IPS DF 19.7 (cell line): ENCODE measurements at regions not wholly inside any gene's neighbourhood (a gene's known extent, or its start where the extent isn't known, plus 50 kb on each side); places are given as distances from the start of the nearest gene placed in this dataset.

Experiments used
- DNase-seq: peaks from one replicate; pipeline ENCODE4 v3.0.0-alpha.2; 2013; ENCODE audit warnings: low read depth, low spot score

DNA sequence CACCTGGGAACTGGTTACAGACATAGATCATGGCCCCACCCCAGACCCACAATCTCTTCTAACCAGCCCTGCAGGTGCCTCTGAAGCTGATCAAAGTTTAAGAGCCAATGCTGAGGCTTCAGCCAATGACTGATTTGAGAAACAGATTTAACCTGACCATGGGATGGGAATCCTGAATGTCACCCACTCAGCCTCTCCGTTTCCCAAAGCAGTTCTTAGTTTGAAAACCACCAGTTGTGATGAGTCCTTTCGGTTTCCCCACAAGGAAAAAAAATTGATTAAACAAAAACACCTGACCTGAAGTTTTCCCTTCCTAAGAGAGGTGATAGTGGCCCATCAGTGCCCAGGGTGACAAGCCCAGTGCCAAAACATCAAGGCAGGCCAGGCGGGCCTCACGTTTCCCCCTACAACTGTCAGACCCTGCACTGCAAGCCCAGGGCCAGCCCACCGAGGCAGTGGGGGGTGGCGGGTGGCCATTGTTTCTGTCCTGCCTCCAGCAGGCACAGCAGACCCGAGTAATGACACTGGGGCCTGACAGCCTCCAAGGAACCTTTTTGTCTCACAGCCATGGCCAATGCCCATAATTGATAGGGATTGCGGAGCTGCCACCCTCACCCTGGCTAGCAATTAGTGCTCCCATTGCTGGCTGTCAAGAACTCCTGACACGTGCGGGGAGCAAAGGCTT is 75.4 kb upstream of the ZMIZ1 start:
- DNase-seq, result no peak

DNA sequence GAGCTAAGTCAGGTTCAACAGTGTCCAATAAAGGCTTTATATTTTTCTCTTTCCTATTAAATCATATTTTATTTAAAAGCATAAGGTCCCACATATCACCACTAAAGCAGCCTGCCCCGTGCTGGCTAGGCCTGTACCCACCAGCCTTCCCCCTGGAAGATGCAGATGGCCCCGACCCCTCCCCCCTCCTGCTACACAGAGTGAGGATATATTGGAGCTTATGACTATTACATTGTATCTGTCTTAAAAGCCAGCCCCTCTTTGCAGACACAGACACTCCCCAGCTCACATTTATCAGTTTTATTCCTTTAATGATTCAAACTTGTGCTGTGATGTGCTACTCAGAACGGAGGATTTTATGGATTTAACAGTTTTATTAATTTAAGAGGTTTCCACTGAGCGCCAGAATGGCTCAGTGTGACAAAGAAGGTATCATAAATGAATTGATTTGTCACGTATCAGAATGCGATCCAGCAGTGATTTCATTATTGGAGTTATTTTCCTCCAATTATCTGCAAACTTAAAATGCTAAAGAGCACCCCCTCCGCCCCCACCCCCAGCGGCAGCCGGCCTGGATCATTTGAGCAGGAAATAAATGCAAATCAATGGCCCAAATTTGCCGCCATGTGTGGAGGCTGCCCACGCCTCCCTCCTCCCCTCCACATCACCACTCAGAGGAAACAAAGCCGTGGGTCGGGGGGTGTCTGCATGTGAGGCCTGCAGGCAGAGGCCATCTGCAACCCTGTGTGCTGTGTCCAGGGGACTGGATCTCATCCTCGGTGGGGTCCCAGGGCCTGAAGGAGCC is 72.6 kb upstream of the ZMIZ1 start:
- no peak for DNase-seq

- no peak for DNase-seq
These were observed 72.0 kb upstream of the ZMIZ1 start for GRCh38 chr10:78996792-78997129.

DNA sequence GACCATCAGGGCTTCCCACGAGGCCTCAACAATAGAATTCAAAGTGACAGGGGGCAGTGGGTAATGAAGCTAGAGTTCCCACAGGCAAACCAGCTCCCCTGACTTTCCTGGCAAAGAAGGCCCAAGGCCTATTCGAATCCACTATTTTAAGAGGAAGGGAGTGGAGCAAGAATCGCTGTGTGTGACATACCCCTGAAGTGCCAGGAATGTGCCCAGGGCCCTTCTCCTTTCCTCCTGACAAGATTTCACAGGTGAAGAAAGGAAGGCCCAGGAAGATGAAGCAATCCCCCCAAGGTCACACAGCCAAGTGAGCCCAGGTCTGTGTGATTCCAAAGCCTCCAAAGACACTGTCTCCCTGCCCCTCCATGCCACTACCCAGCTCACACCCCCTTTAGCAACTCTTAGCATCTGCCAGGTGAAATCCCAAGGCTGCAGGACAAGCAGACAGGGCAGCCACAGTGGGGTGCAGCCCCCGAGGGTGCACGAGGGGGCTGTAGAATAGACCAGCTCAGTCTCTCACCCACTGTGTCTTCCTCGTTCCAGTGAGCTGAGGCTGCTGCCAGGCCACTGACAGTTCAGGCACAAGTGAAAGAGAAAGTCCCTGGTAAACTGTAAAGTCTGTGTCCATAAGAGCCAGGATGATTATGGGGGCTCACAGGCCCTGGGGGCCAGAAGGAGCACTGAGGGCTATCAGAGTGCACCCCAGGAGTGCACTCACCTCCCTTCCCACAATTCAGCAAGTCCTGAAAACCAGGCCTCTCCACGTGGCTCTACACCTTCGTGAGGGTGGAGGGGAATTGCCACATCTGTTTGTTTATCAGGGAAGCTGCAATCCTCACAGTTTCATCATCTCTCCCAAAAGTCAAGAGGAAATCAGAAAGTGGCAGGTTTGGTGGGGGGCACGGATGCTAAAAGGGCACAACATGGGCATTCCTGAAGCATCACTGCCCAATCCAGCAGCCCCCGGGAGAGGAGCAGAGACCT is 70.8 kb upstream of the ZMIZ1 start:
- no peak for DNase-seq

- no peak for DNase-seq
These were observed 67.5 kb upstream of the ZMIZ1 start for GRCh38 chr10:79001082-79001885.

DNA sequence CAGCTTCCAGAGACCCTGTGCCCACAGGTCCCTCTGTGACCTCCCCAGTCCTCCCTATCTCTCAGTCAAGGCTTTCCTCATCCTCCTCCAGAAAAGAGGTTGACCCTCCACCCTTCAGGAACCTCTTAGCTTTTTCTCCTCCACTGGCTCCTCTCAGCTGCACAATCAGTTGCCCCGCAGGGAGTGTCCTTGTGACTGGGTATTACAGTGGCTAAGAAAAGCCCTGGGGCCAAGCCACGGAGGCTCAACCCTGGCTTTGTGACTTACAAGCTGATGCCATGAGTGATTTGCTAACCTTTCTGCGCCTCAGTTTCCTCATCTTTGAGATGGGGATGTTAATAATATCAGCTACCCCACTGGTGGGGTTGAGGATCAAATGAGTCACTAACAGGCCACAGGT is 66.4 kb upstream of the ZMIZ1 start:
- no peak for DNase-seq

GRCh38 chr10:79003183-79004100 is 65.3 kb upstream of the ZMIZ1 start:
- DNase-seq, result no peak

DNA sequence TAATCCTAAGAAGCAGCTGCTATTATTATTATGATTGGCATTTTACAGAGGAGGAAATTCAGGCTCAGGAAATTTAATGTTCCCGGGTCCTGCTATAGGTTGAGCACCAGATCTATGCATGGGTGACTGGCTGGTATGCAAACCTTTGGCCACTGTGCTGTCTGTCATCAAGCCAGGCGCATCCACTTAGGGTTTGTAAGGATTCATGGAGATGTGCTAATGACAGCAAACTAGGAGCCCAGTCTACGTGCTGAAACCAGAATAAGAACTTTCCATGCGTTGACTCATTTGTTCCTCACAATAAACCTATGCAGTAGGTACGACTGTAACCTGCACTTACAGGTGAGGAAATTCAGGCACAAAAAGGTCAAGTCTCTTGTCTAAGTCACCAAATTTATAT is 64.5 kb upstream of the ZMIZ1 start:
- no peak for DNase-seq

DNA sequence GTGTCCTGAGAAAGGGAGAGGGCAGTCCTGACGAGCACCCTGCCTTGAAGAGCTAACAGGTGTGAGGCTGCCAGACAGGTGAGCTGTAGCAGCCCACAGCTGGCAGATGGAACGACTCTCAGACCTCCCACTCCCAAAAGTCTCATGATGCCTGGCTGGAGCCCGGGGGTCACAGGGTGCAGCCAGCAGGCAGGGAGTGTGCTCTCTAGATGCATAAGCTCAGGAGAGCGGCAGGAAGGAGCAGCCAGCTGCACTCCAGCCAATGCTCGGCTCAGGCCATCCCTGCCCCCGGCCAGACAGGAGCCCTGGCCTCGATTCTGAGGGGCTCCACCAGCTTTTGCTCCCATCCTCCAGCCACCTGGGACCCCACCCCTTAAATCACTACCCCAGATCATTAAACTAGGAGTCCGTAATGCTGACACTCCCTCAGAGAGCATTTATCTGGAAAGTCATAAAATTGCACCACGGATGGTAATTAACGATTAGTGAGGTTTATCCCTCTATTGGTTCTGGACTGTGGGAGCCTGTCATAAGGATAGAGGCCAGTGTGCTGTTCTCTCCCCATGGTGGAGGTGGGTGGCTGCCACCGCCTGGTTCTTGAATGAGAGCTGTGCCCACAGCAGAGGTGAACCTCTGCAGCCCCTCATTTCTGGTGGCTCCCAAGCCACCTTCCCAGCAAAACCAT is 63.5 kb upstream of the ZMIZ1 start:
- no peak for DNase-seq

DNA sequence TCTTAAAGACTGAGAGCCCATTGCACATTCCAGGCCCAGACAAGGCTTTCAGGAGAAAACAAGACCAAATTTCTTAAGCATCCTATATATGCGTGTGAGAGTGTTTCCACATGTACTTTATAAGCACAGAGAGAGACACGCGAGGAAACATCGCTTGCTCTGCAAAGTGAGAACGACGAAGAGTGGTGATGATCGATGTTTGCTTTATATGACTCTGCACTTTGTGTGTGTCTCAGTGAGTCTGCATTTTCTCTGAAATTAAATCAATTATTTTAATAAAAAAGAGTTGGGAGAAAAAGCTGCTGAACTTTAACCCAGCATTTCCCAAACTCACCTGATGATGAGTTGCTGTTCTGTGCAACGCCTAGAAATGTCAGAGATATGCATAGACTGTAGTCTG is 61.7 kb upstream of the ZMIZ1 start:
- DNase-seq, result no peak

DNA sequence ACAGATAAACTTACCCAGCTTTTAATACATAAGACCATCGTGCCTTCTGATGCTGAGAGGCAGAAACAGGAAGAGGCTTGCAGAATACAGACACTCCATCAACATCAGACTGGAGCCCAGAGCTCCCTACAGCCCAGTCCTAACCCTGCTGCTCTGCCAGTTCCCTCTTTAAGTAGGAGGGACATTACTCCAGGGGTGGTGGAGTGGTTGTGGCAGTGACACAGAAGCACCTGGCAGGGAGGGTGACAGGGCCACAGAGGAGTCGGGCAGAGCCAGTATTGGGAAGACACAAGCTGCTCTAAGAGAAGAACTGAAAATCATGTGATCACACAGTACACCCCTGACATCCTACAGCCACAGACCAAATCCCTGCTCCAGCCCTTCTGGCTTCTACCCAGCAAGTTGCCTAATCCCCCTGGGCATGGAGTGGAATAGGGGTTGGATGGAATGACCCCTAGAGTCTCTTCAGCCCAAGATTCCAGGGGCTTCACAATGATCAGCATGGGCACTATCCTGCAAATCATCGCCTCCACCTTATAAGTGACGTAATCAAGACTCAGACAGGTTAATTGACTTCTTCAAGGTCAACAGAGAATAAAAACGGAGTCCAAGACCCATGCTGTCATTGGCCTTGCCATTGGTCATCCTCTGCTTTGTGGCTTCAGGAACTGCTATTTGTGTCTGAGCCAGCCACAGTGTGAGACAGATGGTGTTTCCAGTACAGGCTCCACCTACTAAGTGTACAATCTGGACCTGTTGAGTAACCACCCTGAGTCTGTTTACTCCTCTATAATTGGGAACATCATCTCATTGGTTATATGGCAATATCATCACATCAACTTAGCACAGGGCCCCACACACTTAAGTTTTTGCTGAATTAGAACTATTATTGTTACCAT is 61.1 kb upstream of the ZMIZ1 start:
- no peak for DNase-seq

DNA sequence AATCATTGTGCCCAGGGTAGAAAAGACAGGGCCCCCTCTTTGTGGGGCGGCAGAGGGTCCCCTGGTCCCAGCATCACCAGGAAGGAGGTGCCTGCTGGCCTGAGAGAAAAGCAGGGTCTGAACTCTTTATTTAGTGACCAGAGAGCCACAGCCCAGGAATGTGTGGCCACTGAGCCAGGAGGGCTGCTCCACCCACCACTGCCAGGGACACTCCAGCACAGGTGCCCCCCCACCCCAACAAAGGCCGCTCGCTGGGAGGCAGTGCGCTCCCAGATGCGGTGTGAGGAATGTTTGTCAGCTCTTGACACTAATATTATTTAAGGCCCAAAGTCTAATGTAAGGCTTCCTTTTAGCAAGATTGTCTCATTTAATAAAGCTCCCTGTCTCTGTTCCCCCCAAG is 59.6 kb upstream of the ZMIZ1 start:
- DNase-seq, result no peak

- DNase-seq, result no peak
These were observed 56.2 kb upstream of the ZMIZ1 start for GRCh38 chr10:79012567-79012966.

GRCh38 chr10:79013406-79013987 is 55.3 kb upstream of the ZMIZ1 start:
- DNase-seq, result no peak

- no peak for DNase-seq
These were observed 54.0 kb upstream of the ZMIZ1 start for GRCh38 chr10:79014796-79015195.

GRCh38 chr10:79017882-79018520 is 50.8 kb upstream of the ZMIZ1 start:
- no peak for DNase-seq

GRCh38 chr10:79018521-79019011 is 50.2 kb upstream of the ZMIZ1 start:
- no peak for DNase-seq
